IMR-90 (cell line): ENCODE measurements at regions not wholly inside any gene's neighbourhood (a gene's known extent, or its start where the extent isn't known, plus 50 kb on each side); places are given as distances from the start of the nearest gene placed in this dataset.

Experiments used
- ATAC-seq: fragments of 200-7000 bp; cut with Tn5 transposase; 2 replicates; pipeline ENCODE4 v1.9.1; 2020; ENCODE audit warnings: low read depth, mild to moderate bottlenecking, moderate library complexity
- BruUV-seq: library from RNA; stranded (reverse); fragments of 400-500 nt; replicated peaks from 2 replicates; lab custom pipeline; 2021; lab: Mats Ljungman, UMichigan
- CTCF ChIA-PET: fragments of 300-600 bp; formaldehyde crosslinking; extraction: SDS; loops from one replicate; lab custom pipeline; 2021; ENCODE audit warnings: antibody characterized with exemption; lab: Yijun Ruan, JAX
- POLR2A ChIA-PET: fragments of 300-600 bp; sonication (Branson Sonifier 250); formaldehyde crosslinking; loops from one replicate; lab custom pipeline; 2022; ENCODE audit warnings: antibody characterized with exemption; ENCODE audit not compliant: unreplicated experiment; lab: Charles Lee
- DNase-seq: peaks from one replicate; pipeline ENCODE4 v3.0.0; 2013
- H2AFZ ChIP-seq: replicated peaks from 2 replicates; pipeline ENCODE3; 2013; ENCODE audit warnings: low read length, mild to moderate bottlenecking; ENCODE audit not compliant: poor library complexity
- H2AK5ac ChIP-seq: 2 replicates; pipeline ENCODE4 v1.6.1; 2013; ENCODE audit warnings: low read depth, low read length, inconsistent platforms
- H2AK9ac ChIP-seq: replicated peaks from 2 replicates; pipeline ENCODE3; 2013; ENCODE audit warnings: mild to moderate bottlenecking, low read depth, low read length, moderate library complexity; ENCODE audit not compliant: poor library complexity
- H2BK120ac ChIP-seq: 2 replicates; pipeline ENCODE4 v1.6.1; 2013; ENCODE audit warnings: low read depth, low read length, inconsistent platforms
- H2BK15ac ChIP-seq: 3 replicates; pipeline ENCODE4 v1.6.1; 2013; ENCODE audit warnings: low read depth, low read length, inconsistent platforms
- H2BK20ac ChIP-seq: 2 replicates; pipeline ENCODE4 v1.6.1; 2013; ENCODE audit warnings: low read depth, mild to moderate bottlenecking, inconsistent platforms, low read length, moderate library complexity
- H2BK5ac ChIP-seq: 2 replicates; pipeline ENCODE4 v1.6.1; 2013; ENCODE audit warnings: mild to moderate bottlenecking, low read depth, low read length, inconsistent platforms; ENCODE audit not compliant: poor library complexity, severe bottlenecking
- H3K14ac ChIP-seq: replicated peaks from 2 replicates; pipeline ENCODE4 v1.6.1; 2013; ENCODE audit warnings: low read depth, low read length, inconsistent platforms
- H3K18ac ChIP-seq: 2 replicates; pipeline ENCODE4 v1.6.1; 2013; ENCODE audit warnings: low read depth, low read length, control low read depth
- H3K23ac ChIP-seq: 2 replicates; pipeline ENCODE4 v1.6.1; 2013; ENCODE audit warnings: low read depth, low read length, inconsistent platforms
- H3K27ac ChIP-seq: 2 replicates; pipeline ENCODE4 v1.5.1; 2013; ENCODE audit warnings: mild to moderate bottlenecking, control low read depth, low read length; ENCODE audit not compliant: insufficient read depth
- H3K27me3 ChIP-seq: 2 replicates; pipeline ENCODE4 v1.6.1; 2013; ENCODE audit warnings: low read length; ENCODE audit not compliant: control insufficient read depth, insufficient read depth
- H3K36me3 ChIP-seq: 2 replicates; pipeline ENCODE4 v1.6.1; 2013; ENCODE audit warnings: low read length, mixed read lengths; ENCODE audit not compliant: control insufficient read depth, insufficient read depth
- H3K4ac ChIP-seq: 2 replicates; pipeline ENCODE4 v1.6.1; 2013; ENCODE audit warnings: low read depth, low read length, inconsistent platforms
- H3K4me1 ChIP-seq: 2 replicates; pipeline ENCODE4 v1.6.1; 2013; ENCODE audit warnings: low read length, mixed read lengths; ENCODE audit not compliant: control insufficient read depth, insufficient read depth
- H3K4me2 ChIP-seq: 2 replicates; pipeline ENCODE4 v1.6.1; 2013; ENCODE audit warnings: low read depth, mild to moderate bottlenecking, control low read depth, low read length, moderate library complexity
- H3K4me3 ChIP-seq: 2 replicates; pipeline ENCODE4 v1.5.1; 2013; ENCODE audit warnings: low read depth, mild to moderate bottlenecking, control low read depth, low read length, moderate library complexity; ENCODE audit not compliant: insufficient read depth
- H3K56ac ChIP-seq: 2 replicates; pipeline ENCODE4 v1.6.1; 2013; ENCODE audit warnings: low read length, inconsistent platforms; ENCODE audit not compliant: insufficient read depth; ENCODE audit errors: extremely low read depth
- H3K79me1 ChIP-seq, 2 experiments: 2 replicates each; pipeline ENCODE4 v1.6.1; 2013; ENCODE audit warnings: low read length in 2 of 2, inconsistent platforms in 1 of 2, low read depth in 1 of 2
- H3K9ac ChIP-seq: 2 replicates; pipeline ENCODE4 v1.6.1; 2013; ENCODE audit warnings: low read depth, low read length, control low read depth
- H3K9me1 ChIP-seq: 2 replicates; pipeline ENCODE4 v1.6.1; 2013; ENCODE audit warnings: low read length, inconsistent platforms; ENCODE audit not compliant: insufficient read depth
- H3K9me3 ChIP-seq: 2 replicates; pipeline ENCODE4 v1.6.1; 2013; ENCODE audit warnings: low read length; ENCODE audit not compliant: control insufficient read depth, insufficient read depth
- H4K20me1 ChIP-seq: 2 replicates; pipeline ENCODE4 v1.6.1; 2013; ENCODE audit warnings: low read length, inconsistent platforms; ENCODE audit not compliant: insufficient read depth
- H4K5ac ChIP-seq: 2 replicates; pipeline ENCODE4 v1.6.1; 2013; ENCODE audit warnings: mild to moderate bottlenecking, low read depth, low read length, control low read depth
- H4K8ac ChIP-seq, 2 experiments: 2 replicates each; pipeline ENCODE4 v1.6.1; 2013; ENCODE audit warnings: low read depth in 2 of 2, low read length in 2 of 2, control low read depth in 1 of 2, inconsistent platforms in 1 of 2
- H4K91ac ChIP-seq: 2 replicates; pipeline ENCODE4 v1.6.1; 2013; ENCODE audit warnings: low read depth, low read length, inconsistent platforms; ENCODE audit not compliant: insufficient read depth
- BHLHE40 ChIP-seq: fragments of 150-350 bp; IDR thresholded peaks from 2 replicates; pipeline ENCODE4 v1.6.1; 2016; ENCODE audit warnings: mild to moderate bottlenecking, low read depth, low read length
- CEBPB ChIP-seq: IDR thresholded peaks from 2 replicates; pipeline ENCODE4 v1.6.1; 2012; ENCODE audit warnings: low read depth, low read length, improper control_type of control experiment
- CHD1 ChIP-seq: IDR thresholded peaks from 2 replicates; pipeline ENCODE4 v1.6.1; 2012; ENCODE audit warnings: low read depth, low read length, improper control_type of control experiment
- ELK1 ChIP-seq: fragments of 150-350 bp; IDR thresholded peaks from 2 replicates; pipeline ENCODE4 v1.6.1; 2016; ENCODE audit warnings: low read depth, mild to moderate bottlenecking, low read length, moderate library complexity, borderline replicate concordance
- FOS ChIP-seq: fragments of 150-350 bp; IDR thresholded peaks from 2 replicates; pipeline ENCODE4 v1.6.1; 2016; ENCODE audit warnings: low read depth, low read length
- MAFK ChIP-seq: IDR thresholded peaks from 2 replicates; pipeline ENCODE4 v1.6.1; 2012; ENCODE audit warnings: low read depth, low read length, improper control_type of control experiment
- MAZ ChIP-seq: IDR thresholded peaks from 2 replicates; pipeline ENCODE4 v1.6.1; 2012; ENCODE audit warnings: low read depth, mild to moderate bottlenecking, low read length, improper control_type of control experiment, moderate library complexity, borderline replicate concordance
- MXI1 ChIP-seq: IDR thresholded peaks from 2 replicates; pipeline ENCODE4 v1.6.1; 2012; ENCODE audit warnings: low read depth, mild to moderate bottlenecking, low read length, moderate library complexity, borderline replicate concordance
- NFE2L2 ChIP-seq: fragments of 150-350 bp; IDR thresholded peaks from 2 replicates; pipeline ENCODE4 v1.6.1; 2016; ENCODE audit warnings: low read depth, mild to moderate bottlenecking, low read length
- POLR2A ChIP-seq: IDR thresholded peaks from 2 replicates; pipeline ENCODE4 v1.6.1; 2012; ENCODE audit warnings: mild to moderate bottlenecking, low read depth, low read length
- RCOR1 ChIP-seq: IDR thresholded peaks from 2 replicates; pipeline ENCODE4 v1.6.1; 2012; ENCODE audit warnings: mild to moderate bottlenecking, low read length, improper control_type of control experiment; ENCODE audit not compliant: insufficient replicate concordance
- RFX5 ChIP-seq: IDR thresholded peaks from 2 replicates; pipeline ENCODE4 v1.8.0; 2012; ENCODE audit warnings: low read depth, mild to moderate bottlenecking, low read length, moderate library complexity
- SMC3 ChIP-seq: fragments of 150-350 bp; IDR thresholded peaks from 2 replicates; pipeline ENCODE4 v1.6.1; 2016; ENCODE audit warnings: low read depth, mild to moderate bottlenecking, antibody characterized with exemption, low read length, moderate library complexity
- USF2 ChIP-seq: fragments of 150-350 bp; IDR thresholded peaks from 2 replicates; pipeline ENCODE4 v1.6.1; 2017; ENCODE audit warnings: mild to moderate bottlenecking, antibody characterized with exemption, low read length, low read depth
- WGBS, 2 experiments: methylation state at CpG; one replicate each; pipeline versions ENCODE4 v1.1.5 to v1.1.7; 2013; ENCODE audit warnings: missing lambda C conversion rate in 2 of 2; ENCODE audit not compliant: insufficient read length in 1 of 2; ENCODE audit errors: extremely low coverage in 2 of 2; 5-methylcytosine and 5-hydroxymethylcytosine counted together
- dilution Hi-C: fragments of 300-500 bp; cut with HindIII; formaldehyde crosslinking; loops from one replicate; pipeline ENCODE4 v1.14.3; 2018; ENCODE audit warnings: low sequenced_read_pairs; ENCODE audit not compliant: unreplicated experiment
- in situ Hi-C: fragments of 300-500 bp; cut with MboI; formaldehyde crosslinking; loops from 3 replicates; pipeline ENCODE4 v1.14.3; 2019; ENCODE audit warnings: low sequenced_read_pairs, inconsistent platforms, mixed read lengths
- intact Hi-C: fragments of 100-400 bp; cut with micrococcal nuclease; formaldehyde crosslinking; loops from 2 replicates; pipeline ENCODE4 v1.10.0; 2022

DNA sequence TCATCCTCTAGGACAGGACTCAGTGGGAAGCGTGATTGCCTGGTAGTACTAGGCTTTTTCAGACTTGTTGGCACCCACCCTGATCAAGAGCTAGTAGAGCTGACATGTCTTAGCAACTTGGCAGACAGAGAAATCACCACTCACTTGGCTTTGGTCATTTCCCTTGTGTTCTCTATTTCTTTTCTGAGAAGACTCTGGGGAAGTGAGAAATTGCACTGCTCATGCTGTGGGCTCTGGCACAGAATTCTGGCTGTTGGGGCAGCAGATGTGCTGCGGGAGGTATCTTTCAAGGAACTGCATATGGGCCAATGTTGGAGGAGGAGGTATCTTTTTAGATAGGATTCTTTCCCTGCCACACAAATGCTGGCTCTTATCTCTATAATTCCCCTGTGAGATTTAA lies 529.1 kb upstream of the MEX3C start:
- Histone ChIP-seq H2AK9ac (no peak overlapping the region), H3K9me3 (peaks cover 18% of the 10 kb centered on the region), H3K9ac (no peak overlapping the region), H2BK20ac (no peak overlapping the region), H3K27me3 (no peaks in the 10 kb centered on the region), H3K36me3 (no peaks in the 10 kb centered on the region), H4K5ac (no peak overlapping the region), H3K4me3 (no peak overlapping the region), H2BK15ac (no peak overlapping the region), H3K4ac (no peak overlapping the region), H4K20me1 (no peaks in the 10 kb centered on the region), H2AK5ac (no peak overlapping the region), H2BK5ac (no peak overlapping the region), H3K23ac (no peak overlapping the region), H2AFZ (no peak overlapping the region), H2BK120ac (no peak overlapping the region), H3K4me2 (no peak overlapping the region), H3K18ac (no peak overlapping the region), H3K4me1 (no peaks in the 10 kb centered on the region), H3K56ac (no peak overlapping the region), H3K14ac (no peak overlapping the region), H4K91ac (no peak overlapping the region), H4K8ac (no peak overlapping the region), H3K79me1 (no peaks in the 10 kb centered on the region), H3K27ac (no peak overlapping the region), H3K9me1 (no peaks in the 10 kb centered on the region)
- TF ChIP-seq FOS (no peak), MAZ (no peak), POLR2A (no peak), BHLHE40 (no peak), RFX5 (no peak), RCOR1 (no peak), CHD1 (no peak), MXI1 (no peak), USF2 (no peak), MAFK (no peak), ELK1 (no peak), CEBPB (no peak), SMC3 (no peak), NFE2L2 (no peak)
- in situ Hi-C loops, result no loop called here
- no CpG with 5 or more reads among the region's 2 CpGs for WGBS, 2 experiments
- no peak for DNase-seq
- POLR2A ChIA-PET, result no interaction called here
- CTCF ChIA-PET, result no interaction called here
- dilution Hi-C loops, result no loop called here
- intact Hi-C loops, result no loop called here
- ATAC-seq, result no peak
- BruUV-seq, result no TSS peak
